ENCODE measurements at regions not wholly inside any gene's neighbourhood (a gene's known extent, or its start where the extent isn't known, plus 50 kb on each side); places are given as distances from the start of the nearest gene placed in this dataset.
"Not testable (repeated sequence)": the region's sequence is repeated elsewhere in the genome, so short reads cannot be mapped to it uniquely, and the experiment has no call there.

DNA sequence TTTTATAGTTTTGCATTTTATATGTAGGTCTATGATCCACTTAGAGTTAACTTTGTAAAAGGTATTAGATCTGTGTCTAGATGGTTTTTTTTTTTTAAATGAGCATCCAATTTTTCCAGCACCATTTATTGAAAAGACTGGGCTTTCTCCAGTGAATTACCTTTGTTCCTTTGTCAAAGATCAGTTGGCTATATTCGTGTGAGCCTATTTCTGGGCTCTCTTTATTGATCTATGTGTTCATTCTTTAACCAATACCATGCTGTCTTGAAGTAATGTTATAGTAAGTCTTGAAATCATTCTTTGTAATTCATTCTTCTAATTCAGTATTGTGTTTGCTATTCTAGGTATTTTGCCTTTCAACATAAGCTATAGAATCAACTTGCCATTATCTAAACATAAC lies 165.4 kb upstream of the ARPP21 start:
- DNase-seq, result no peak

DNA sequence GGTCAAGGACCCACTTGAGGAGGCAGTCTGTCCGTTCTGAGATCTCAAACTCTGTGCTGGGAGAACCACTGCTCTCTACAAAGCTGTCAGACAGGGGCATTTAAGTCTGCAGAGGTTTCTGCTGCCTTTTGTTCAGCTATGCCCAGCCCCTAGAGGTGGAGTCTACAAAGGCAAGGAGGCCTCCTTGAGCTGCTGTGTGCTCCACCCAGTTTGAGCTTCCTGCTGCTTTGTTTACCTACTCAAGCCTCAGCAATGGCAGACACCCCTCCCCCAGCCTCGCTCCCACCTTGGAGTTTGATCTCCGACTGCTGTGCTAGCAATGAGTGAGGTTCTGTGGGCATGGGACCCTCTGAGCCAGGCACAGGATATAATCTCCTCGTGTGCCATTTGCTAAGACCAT lies 156.8 kb upstream of the ARPP21 start:
- not testable (repeated sequence) for DNase-seq

DNA sequence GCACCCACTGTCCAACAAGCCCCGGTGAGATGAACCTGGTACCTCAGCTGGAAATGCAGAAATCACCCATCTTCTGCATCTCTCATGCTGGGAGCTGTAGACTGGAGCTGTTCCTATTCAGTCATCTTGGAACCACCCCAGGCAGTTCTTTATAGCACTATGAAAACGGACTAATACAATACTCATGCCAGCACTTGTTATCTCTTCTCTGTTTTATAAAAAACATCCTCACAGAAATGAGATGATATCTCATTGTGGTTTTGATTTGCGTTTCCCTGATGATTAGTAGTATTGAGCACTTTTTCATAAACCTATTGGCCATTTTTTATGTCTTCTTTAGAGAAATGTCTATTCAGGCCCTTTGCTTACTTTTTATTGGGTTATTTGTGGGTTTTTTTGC lies 156.2 kb upstream of the ARPP21 start:
- no peak for DNase-seq

DNA sequence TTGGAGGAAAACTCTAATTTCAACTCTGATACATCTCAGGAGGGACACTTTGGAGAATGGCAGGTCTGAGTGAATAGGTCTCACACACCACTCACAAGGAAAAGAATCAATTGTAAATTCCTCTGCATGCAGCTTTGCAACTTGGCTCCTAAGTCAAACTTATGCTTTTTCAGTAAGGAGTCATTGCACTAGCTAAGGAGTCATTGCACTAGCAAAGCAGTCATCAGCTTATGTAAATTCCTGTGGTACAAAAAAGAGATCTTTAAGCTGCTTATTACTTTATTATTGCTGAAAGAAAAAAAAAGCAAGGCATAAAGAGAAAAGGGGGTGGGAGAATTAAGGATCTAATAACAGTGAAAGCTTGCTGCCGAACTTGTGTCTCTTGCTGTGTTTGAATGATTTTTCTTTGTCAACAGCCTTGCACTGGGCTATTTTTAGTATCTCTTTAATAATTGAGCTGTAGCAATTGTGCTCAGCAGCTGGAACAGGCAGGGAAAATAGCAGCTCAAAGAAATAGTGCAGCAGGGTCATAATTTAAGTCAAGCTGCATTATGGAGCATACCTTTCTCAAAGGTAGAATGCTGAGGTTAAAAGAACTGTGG lies 154.3 kb upstream of the ARPP21 start:
- DNase-seq, result no peak

DNA sequence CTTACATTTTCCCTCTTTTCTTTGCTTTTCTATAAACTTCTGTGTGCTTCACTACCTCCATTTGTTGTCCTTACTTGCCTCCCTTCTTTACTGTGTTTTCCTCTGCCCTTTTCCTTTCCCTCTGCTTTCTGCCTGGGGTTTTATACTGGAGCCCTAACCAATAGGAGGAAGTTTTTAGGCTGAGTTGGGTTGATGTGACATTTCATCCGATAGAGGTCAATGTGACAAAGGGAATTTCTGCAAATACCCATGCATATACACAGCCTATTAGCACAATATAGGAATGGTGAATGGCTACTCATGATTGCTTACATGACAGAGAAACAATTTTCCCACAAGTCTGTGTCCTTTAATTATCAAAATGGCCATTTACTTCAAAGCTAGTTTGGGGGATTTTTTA lies 153.0 kb upstream of the ARPP21 start:
- no peak for DNase-seq

DNA sequence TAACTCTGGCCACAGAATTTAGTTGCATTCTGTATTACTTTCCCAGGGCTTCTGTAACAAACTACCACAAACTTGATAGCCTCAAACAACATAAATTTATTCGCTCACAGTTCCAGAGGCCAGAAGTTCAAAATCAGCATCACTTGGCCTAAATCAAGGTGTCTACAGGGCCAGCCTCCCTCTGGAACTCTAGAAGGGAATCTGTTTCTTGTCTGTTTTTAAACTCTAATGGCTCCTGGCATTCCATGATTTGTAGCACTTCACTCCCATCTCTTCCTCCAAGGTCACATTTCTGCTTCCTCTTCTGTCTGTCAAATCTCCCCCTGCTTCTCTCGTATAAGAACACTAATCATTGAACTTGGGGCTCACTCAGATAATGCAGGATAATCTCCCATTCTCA lies 151.9 kb upstream of the ARPP21 start:
- DNase-seq, result no peak

DNA sequence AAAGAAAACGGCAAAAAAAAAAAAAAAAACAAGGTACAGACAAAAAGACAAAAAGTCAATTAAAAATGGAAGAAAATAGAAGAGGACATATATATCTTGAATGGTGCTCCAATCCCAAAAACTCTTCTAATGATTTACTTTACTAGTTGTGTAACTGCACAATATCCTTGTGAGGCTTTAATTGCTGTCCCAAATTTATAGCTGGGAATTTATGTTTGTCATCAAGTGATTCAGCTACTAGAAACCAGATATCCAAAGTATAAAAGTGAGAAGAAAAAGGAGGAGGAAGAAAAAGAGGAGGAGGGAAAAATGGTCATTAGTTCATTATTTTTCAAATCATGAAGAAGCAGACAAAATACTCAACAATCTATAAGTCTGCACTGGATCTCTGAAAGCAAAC lies 150.8 kb upstream of the ARPP21 start:
- DNase-seq, result no peak

DNA sequence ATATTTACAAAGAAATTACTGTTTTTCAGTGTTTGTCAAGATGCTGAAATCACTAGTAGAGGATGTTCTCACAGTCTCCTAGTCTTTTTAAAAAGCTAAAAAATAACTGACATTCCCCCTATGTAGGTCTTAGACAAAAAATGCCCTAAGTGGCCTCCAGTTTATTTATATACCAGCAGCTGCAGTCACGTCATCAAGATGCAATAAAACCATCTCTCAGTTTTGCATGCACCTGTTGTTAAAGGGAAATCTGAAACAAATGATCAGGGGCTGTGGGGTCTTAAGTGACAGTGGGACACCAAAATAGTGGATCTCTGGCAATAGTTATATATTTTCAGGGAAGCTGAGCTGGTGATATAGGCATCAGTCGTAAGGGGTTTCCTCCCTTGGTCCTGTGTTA lies 146.5 kb upstream of the ARPP21 start:
- DNase-seq, result no peak

DNA sequence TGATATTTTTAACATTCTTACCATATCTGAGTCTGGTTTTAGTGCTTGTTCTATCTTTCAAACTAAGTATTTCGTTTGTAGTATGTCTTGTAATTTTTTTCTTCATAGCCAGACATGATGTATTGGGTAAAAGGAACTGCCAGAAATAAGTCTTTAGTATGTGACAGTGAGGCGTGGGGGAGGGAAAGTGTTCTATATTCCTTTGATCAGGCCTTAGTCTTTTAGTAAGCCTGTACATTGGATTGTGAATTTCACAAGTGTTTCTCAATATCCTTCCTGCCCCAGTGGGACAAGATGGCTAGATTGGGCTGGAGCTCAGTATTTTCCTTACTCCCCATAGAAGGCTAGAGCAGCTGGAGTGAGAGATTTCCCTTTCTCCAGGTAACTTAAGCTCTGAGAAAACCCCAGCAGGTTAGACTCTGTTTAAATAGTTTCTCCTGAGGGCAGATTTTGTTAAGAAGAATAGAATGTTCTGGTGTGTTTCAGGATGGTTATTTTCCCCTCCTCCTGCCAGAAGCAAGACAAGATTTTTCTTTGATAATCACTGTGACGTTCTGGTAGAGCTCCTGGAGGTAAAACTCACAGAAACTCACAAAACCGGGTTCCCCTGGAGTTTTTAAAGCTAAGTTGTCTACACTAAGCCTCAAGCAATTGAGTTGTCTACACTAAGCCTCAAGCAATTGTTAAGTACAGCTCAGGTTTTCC lies 140.7 kb upstream of the ARPP21 start:
- no peak for DNase-seq

DNA sequence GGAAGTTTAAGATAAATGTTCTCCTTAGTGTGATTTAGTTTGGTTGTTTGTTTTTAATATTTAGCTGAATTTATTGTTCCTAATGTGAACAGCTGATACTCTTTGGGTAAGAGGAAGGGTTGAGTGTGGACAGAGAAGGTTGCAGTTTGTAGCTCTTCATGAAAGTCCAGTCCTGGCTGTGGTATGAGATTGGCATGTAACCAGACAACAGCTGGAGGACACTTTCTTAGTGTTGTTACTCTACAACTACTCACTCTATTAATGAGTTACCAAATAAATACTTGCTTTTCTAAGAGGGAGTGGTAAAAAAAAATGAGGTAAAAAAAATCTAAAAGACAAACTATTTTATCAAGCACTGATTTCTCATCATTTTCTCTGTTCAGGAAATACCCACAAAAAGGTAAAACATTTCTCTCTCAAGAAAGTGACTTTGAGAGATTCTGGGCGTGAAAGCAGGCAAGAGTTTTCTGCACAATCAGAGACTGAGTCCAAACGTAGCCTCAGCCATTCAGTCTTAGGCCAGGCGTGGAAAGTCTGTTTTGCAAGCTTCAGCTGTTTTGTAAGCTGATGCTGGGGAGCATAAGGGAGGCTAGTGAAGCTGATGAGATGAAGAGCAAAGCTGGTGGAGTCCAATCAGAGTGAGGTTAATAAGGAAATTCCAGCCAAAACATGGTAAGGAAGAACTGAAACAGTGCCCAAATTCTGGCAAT lies 138.5 kb upstream of the ARPP21 start:
- no peak for DNase-seq

DNA sequence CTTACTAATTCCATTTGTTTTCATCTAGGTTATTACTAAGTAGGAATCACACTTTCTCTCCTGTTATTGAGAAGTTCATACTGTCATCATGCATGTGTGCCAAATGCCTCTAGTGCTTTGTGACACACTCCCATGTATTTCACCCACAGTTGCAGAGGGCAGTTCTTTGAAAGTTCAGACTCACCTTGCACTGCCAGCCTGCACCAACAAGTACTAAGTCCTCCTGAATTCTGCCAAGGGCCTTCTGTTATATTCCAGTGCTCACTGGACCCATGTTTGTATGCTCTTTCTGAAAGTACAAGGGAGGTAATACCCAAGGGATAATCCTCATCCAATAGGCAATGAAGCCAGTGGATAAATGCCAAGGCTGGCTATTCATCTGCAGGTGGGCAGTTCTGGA lies 136.6 kb upstream of the ARPP21 start:
- DNase-seq, result no peak

DNA sequence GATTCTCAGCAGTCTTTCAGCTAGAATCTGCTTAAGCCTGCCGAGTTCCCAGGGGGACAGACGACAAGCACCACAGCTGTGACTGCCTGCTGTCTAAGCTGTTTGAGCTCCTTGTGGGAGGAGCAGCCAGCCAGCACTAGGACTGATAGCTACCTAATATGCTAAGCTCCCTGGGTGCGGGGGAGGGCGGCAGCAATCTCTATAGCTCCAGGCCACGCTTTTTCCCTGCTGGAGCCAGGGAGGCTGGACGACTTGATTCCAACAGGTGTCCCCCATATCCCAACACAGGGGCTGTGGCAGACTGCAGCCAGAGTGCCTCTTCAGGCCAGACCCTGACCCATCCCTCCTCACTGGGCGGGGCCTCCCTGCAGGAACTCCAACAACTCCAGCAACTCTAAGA lies 134.1 kb upstream of the ARPP21 start:
- DNase-seq, result no peak

DNA sequence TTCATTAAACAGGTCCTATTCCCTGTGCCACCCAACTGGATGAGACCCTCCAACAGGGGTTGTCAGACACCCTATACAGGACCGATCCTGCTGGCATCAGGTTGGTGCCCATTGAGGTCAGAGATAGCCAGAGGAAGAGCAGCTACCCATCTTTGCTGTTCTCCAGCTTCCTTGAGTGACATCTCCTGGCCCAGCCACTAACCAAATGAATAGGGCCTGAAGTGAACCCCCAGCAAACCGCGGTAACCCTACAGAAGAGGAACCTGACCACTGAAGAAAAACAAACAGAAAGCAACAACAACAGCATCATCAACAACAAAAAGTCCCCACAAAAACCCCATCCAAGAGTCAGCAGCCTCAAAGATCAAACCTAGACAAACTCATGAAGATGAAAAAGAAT lies 133.6 kb upstream of the ARPP21 start:
- no peak for DNase-seq

DNA sequence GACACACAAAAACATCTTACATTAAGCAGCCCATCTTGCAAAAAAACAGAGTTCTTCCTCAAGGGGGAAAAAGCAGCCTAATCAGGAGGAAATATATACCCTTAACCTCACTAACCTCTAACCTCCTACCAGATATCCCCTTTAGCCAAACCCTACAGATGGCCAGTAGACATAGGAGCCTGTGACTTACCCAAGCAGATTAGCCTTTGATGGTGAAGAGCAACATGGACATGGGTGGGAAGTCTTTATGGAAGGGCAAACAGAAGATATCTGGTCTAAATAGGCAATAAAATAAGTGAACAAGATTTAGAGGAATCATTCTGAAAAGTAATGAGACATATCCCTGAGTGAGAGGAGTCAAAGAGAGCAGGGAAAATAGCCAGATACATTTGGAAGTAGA lies 119.4 kb upstream of the ARPP21 start:
- no peak for DNase-seq

DNA sequence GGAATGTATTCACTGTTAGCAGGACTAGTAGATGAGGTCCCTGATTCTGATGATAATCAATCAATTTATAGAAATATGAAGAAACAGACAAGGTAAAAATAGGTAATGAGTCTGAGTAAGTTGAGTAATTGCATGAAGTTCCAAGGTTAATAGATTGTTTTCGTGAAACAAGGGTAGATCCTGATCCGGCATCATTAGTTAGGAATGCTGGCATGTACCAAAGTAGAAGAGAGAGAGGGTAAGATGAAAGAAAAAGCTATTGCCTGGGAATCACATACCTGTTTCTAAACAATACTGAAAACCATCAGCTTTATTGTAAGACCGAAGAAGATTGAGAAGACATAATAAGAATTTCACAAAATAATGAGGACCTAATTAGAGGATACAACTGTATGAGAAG lies 118.1 kb upstream of the ARPP21 start:
- DNase-seq, result no peak

DNA sequence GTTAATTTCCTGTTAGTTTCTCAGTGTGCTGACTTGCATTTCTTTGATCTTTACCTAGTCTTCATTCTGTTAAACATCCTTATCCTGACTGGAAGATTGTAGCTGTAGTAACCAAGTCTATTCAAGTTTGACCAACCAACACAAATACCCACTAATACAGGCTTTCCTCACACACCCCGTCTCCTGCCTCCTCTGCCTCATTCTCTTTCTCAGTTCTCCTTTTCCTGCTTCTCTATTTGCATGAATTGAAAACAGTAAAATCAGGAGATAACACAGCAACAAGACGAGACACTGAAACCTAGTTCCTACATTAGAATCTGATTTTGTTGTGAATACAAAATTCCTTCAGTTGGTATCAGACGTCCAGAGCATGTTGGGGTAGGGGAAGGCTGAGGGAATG lies 116.9 kb upstream of the ARPP21 start:
- no peak for DNase-seq

DNA sequence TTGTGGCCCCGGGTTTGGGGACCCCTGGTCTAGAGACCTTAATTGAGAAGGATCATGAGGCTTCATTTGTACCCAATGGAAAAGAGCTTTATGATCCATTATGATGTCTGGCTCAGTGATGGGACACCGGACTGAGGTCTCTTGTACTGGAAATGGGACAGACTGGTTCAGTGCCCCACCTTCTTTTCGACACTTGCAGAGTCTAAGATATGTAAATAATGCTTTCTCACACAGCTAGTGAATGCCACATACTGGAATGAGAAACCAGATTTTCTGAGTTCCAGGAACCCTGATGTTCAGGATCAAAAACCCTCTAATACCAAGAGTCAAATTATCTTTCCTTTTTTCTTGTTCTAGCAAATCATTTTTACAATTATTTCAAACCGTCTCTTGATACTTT lies 116.3 kb upstream of the ARPP21 start:
- no peak for DNase-seq

DNA sequence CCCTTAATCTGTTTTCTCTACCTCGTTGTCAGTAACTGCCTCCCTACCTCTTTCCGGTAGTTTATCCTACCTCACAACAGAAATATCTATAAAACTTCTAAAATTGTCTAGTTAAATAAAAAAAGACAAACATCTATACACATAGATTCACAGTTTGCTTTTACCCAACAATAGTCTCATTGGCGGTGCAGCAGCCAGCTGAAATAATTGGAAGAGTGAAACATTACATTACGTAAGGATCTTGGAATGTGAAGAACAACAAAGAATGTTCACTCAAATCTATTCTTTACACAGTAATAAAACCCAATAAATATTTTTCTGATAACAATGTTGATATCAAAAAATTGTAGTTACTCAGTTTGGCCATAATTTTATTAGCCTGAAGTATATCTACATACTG lies 115.5 kb upstream of the ARPP21 start:
- DNase-seq, result no peak

DNA sequence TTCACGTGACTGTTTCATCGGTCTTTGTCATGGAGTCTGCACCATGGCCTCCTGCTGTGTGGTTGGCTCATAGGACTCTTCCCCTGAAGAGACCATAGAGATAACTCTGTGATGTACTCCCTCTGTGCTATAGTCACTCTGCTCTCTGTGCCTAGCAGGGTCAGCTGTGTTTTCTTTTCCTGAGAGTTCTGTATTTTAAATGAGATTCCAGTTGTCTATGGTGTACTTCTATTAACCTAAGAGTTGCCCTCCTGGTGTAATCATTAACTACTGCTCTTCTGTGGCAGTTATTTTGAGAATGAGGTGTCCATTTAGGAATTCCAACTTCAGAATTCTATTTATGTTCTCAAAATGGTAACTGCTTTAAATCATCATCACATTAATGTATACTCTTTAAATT lies 114.5 kb upstream of the ARPP21 start:
- no peak for DNase-seq

DNA sequence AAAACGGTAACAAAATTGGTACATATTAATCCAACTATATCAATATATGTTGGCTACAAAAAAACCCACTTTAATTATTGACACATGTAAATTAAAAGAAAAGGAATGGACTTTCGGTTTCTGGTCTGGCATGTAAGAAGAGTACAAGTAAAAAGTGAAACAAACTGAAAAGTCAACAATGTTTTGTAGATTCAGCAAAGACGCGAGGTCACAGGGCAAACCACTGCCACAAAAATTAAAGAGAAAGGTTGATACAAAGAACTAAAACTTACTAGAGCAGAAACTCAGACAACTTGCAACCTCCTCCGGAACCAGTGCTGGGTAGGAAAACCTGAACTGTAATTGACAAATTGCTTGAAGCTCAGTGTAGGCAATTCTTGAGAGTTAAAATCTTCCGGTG lies 110.6 kb upstream of the ARPP21 start:
- DNase-seq, result no peak

DNA sequence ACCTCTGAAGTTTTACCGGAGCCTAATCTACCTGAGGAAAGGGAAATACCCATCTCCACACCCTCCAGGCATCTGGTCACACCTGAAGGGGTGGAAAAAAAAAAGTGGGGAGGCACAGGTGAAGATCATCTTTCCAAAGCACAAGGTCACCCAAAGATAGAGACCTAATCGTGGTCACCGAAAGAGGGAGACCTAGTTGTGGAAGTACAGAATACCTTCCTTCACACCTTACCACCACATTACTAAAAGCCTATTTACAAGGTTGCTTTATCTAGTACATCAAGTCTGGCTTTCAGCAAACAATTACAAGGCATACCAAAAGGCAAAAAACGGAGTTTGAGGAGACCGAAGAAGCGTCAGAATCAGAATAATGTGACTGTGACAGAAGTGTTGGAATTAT lies 110.0 kb upstream of the ARPP21 start:
- DNase-seq, result no peak

DNA sequence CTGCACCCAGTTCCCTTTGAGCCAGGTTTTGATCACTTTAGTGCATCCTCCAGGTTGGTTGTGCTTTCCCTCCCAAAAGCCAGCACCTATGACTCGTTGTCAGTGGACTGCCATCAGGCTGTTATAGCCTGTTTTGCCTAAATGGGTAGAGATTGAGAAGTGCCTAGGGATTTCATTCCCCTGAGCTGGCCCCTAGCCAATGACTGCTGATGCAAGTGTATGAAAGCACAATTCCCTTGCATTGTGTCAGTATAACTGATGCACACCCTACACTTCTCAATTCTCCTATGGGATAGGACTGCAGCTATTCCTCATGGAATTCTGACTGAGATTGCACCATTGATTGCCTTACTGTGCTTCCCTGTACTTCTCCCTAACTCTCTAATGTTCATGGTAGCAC lies 102.1 kb upstream of the ARPP21 start:
- DNase-seq, result no peak

DNA sequence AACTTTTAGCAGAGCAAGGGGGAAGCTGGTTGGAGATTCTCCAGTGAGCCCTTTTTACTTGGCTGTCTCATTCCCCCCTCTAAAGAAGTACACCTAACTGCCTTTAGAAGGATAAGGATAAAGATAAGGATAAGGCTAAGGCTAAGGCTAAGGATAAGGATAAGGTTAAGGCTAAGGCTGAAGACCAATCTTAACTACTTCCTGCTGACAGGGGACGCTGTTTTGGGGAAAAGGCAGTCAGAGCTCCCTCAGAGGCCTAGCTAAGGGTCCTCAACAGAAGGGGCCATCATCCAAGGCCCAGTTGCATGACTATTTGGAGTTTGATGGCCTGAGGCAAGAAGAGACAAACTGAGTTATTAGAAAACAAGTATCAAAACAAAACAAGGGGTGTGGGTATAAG lies 94.3 kb upstream of the ARPP21 start:
- DNase-seq, result no peak

DNA sequence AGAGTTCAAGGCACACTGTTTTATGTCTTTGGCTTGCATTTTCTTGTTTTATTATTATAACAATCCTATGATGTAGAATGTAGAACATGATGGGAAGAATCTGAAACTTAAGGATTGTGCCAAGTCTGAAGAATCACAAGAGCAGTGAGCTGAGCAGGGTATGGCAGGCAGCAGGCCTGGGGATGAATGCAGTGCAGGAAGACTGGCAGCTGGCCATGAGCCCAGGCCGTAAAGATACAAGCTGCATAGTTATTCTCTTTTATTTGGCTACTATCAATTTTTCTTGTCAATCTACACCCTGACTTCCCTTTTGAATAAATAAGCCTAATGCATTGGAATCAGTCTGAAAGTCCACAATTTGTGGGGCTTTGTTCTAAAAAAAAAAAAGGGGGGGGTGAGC lies 89.6 kb upstream of the ARPP21 start:
- no peak for DNase-seq

DNA sequence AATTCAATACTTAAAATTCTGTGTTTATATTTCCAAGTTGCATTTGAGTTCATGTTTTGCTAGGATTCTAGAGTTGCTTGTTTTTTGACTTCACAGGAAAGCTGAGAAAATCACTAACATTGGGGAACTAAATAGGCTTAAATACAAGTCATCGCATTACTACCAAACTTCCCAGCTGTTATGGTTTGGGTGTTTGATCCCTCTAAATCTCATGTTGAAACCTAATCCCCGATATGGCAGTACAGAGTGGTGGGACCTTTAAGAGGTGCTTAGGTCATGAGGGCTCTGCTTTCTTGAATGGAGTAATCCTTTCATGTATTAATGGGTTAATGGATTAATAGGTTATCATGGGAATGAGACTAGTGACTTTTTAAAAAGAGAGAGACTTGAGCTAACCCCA lies 77.2 kb upstream of the ARPP21 start:
- no peak for DNase-seq

All from activated CD8-positive, alpha-beta memory T cell treated with anti-CD3 and anti-CD28 coated beads, Interleukin-2, amount 50 U/mL, for 48 hours (primary cell).